GM12872 (cell line): ENCODE measurements at regions not wholly inside any gene's neighbourhood (a gene's known extent, or its start where the extent isn't known, plus 50 kb on each side); places are given as distances from the start of the nearest gene placed in this dataset.

Experiments used
- CTCF ChIP-seq: IDR thresholded peaks from 3 replicates; pipeline ENCODE4 v1.5.1; 2011; ENCODE audit warnings: low read depth, mild to moderate bottlenecking, low read length, moderate library complexity; ENCODE audit not compliant: insufficient read depth

- TF ChIP-seq CTCF: no peak
These were observed 125.3 kb upstream of the BNIP2 start for GRCh38 chr15:59814409-59814808.

- TF ChIP-seq CTCF: no peak
These were observed 123.8 kb upstream of the BNIP2 start for GRCh38 chr15:59812889-59813288.

- TF ChIP-seq CTCF: no peak
These were observed 123.2 kb upstream of the BNIP2 start for GRCh38 chr15:59812250-59812870.

- no peak for TF ChIP-seq CTCF
These were observed 112.5 kb upstream of the BNIP2 start for GRCh38 chr15:59801649-59802048.

GRCh38 chr15:59798605-59798917 is 109.4 kb upstream of the BNIP2 start:
- no peak for TF ChIP-seq CTCF

- TF ChIP-seq CTCF: no peak
These were observed 108.9 kb upstream of the BNIP2 start for GRCh38 chr15:59797756-59798604.

- no peak for TF ChIP-seq CTCF
These were observed 105.2 kb upstream of the BNIP2 start for GRCh38 chr15:59794229-59794886.
